K562 (cell line): ENCODE measurements at regions not wholly inside any gene's neighbourhood (a gene's known extent, or its start where the extent isn't known, plus 50 kb on each side); places are given as distances from the start of the nearest gene placed in this dataset.

Source experiments
- ATAC-seq: fragments of 200-7000 bp; cut with Tn5 transposase; 3 replicates; pipeline ENCODE4 v1.9.1; 2020; ENCODE audit warnings: moderate library complexity
- BruUV-seq: library from RNA; stranded (reverse); fragments of 400-500 nt; replicated peaks from 2 replicates; lab custom pipeline; 2021; lab: Mats Ljungman, UMichigan
- CTCF ChIA-PET: fragments of 300-600 bp; formaldehyde crosslinking; extraction: SDS; loops from one replicate; lab custom pipeline; 2021; ENCODE audit warnings: low intra/inter-chr PET ratio; lab: Yijun Ruan, JAX
- POLR2A ChIA-PET: fragments of 300-600, 350-650 bp; sonication (Branson Sonifier 250); formaldehyde crosslinking; extraction: SDS; loops from one replicate; lab custom pipeline; 2021; ENCODE audit warnings: antibody characterized with exemption, inconsistent platforms; lab: Yijun Ruan, JAX
- DNase-seq, 4 experiments: peaks; one replicate each; pipeline versions ENCODE4 v3.0.0 to v3.0.0-alpha.2; 2011 to 2018; ENCODE audit warnings: low spot score in 3 of 4, mixed read lengths in 3 of 4; ENCODE audit errors: extremely low read depth in 1 of 4
- FAIRE-seq: peaks from 2 replicates; lab custom pipeline; 2011; peaks lifted over from hg19 to GRCh38; lab: Jason Lieb, UNC
- H2AFZ ChIP-seq: 2 replicates; pipeline ENCODE4 v1.6.0; 2011; ENCODE audit warnings: low read depth, low read length, control low read depth, inconsistent platforms
- H3K27ac ChIP-seq: fragments of 200-600 bp; 3 replicates; pipeline ENCODE4 v1.8.0; 2011; ENCODE audit warnings: low read depth, mild to moderate bottlenecking, control low read depth, inconsistent platforms, low read length, moderate library complexity, mixed read lengths; ENCODE audit errors: extremely low read depth
- H3K27me3 ChIP-seq, 2 experiments: fragments of 300-600 bp in 1 of 2; 2 replicates in 1 of 2; 3 replicates in 1 of 2; pipeline versions ENCODE4 v1.6.0 to v1.8.0; 2011; ENCODE audit warnings: inconsistent platforms in 2 of 2, low read length in 2 of 2, mild to moderate bottlenecking in 1 of 2, mixed read lengths in 1 of 2, moderate library complexity in 1 of 2; ENCODE audit not compliant: control insufficient read depth in 2 of 2, insufficient read depth in 2 of 2
- H3K36me3 ChIP-seq: fragments of 300-600 bp; 3 replicates; pipeline ENCODE4 v1.8.0; 2011; ENCODE audit warnings: mild to moderate bottlenecking, low read length, inconsistent platforms; ENCODE audit not compliant: control insufficient read depth, insufficient read depth
- H3K4me1 ChIP-seq, 2 experiments: fragments of 200-600 bp in 1 of 2; replicated peaks in 1 of 2; 2 replicates in 1 of 2; 3 replicates in 1 of 2; pipeline versions ENCODE4 v1.5.1 to v1.8.0; 2011; ENCODE audit warnings: inconsistent platforms in 2 of 2, low read length in 2 of 2, mild to moderate bottlenecking in 1 of 2, mixed read lengths in 1 of 2, moderate library complexity in 1 of 2; ENCODE audit not compliant: control insufficient read depth in 2 of 2, insufficient read depth in 2 of 2
- H3K4me2 ChIP-seq: 2 replicates; pipeline ENCODE4 v1.6.1; 2011; ENCODE audit warnings: low read length, control low read depth, inconsistent platforms, mixed read lengths; ENCODE audit not compliant: insufficient read depth
- H3K4me3 ChIP-seq: fragments of 200-600 bp; sonication (generic), shearing (Covaris generic); 2 replicates; pipeline ENCODE4 v1.5.1; 2016; ENCODE audit warnings: control low read depth, inconsistent platforms
- H3K79me2 ChIP-seq: fragments of 200-600 bp; 3 replicates; pipeline ENCODE4 v1.8.0; 2011; ENCODE audit warnings: low read length, inconsistent platforms; ENCODE audit not compliant: control insufficient read depth, insufficient read depth
- H3K9ac ChIP-seq, 2 experiments: 2 replicates each; pipeline versions ENCODE4 v1.6.0 to v1.6.1; 2011; ENCODE audit warnings: low read depth in 2 of 2, low read length in 2 of 2, control low read depth in 1 of 2, inconsistent platforms in 1 of 2, mild to moderate bottlenecking in 1 of 2, mixed read lengths in 1 of 2; ENCODE audit not compliant: insufficient read depth in 1 of 2
- H3K9me1 ChIP-seq: one replicate; pipeline ENCODE4 v1.6.0; 2011; ENCODE audit warnings: inconsistent platforms, mild to moderate bottlenecking, low read length, moderate library complexity; ENCODE audit not compliant: control insufficient read depth, insufficient read depth
- H3K9me3 ChIP-seq: replicated peaks from 2 replicates; pipeline ENCODE4 v1.5.1; 2011; ENCODE audit warnings: low read depth, low read length, inconsistent platforms; ENCODE audit not compliant: control insufficient read depth, insufficient read depth
- H4K20me1 ChIP-seq: replicated peaks from 2 replicates; pipeline ENCODE4 v1.6.1; 2011; ENCODE audit warnings: low read length, inconsistent platforms, mixed read lengths; ENCODE audit not compliant: control insufficient read depth, insufficient read depth
- ARID2 ChIP-seq: fragments of 450-650 bp; IDR thresholded peaks from 2 replicates; pipeline ENCODE4 v1.6.1; 2017; ENCODE audit warnings: antibody characterized with exemption, mild to moderate bottlenecking
- CBFA2T3 ChIP-seq: fragments of 450-650 bp; IDR thresholded peaks from 2 replicates; pipeline ENCODE4 v1.6.1; 2017
- HNRNPLL ChIP-seq: fragments of 200-400 bp; formaldehyde crosslinking; IDR thresholded peaks from 2 replicates; pipeline ENCODE4 v1.6.1; 2017; ENCODE audit warnings: low read length, low read depth, mild to moderate bottlenecking; ENCODE audit not compliant: poor library complexity, severe bottlenecking
- NBN ChIP-seq: fragments of 450-650 bp; IDR thresholded peaks from 2 replicates; pipeline ENCODE4 v1.6.1; 2016; ENCODE audit warnings: low read depth, mild to moderate bottlenecking
- U2AF1 ChIP-seq: fragments of 200-400 bp; formaldehyde crosslinking; optimal IDR thresholded peaks from 2 replicates; pipeline ENCODE3; 2017; ENCODE audit warnings: mild to moderate bottlenecking, low read depth, low read length, moderate library complexity
- ZNF140 ChIP-seq: fragments of 250-450 bp; sonication (Bioruptor Pico); IDR thresholded peaks from 2 replicates; pipeline ENCODE4 v1.8.0; 2021; ENCODE audit warnings: moderate library complexity, mild to moderate bottlenecking, inconsistent platforms
- ZNF695 ChIP-seq: fragments of 450-650 bp; formaldehyde crosslinking; IDR thresholded peaks from 2 replicates; pipeline ENCODE4 v1.4.0; 2020; ENCODE audit warnings: mild to moderate bottlenecking, moderate library complexity
- in situ Hi-C: fragments of 300-500 bp; cut with MboI; formaldehyde crosslinking; loops from 4 replicates; pipeline ENCODE4 v1.15.0; 2018; ENCODE audit warnings: inconsistent platforms, mixed read lengths
- intact Hi-C: fragments of 100-400 bp; cut with micrococcal nuclease; formaldehyde crosslinking; loops from 2 replicates; pipeline ENCODE4 v1.14.2; 2022
- TF ChIP-seq, protein P1 (sequence below): fragments of 450-650 bp; conservative IDR thresholded peaks from 2 replicates; pipeline ENCODE4 v1.6.1; 2016; ENCODE audit warnings: missing genetic modification characterization, low read depth, mild to moderate bottlenecking, control low read depth, missing compliant biosample characterization
- TF ChIP-seq, protein P2 (sequence below): fragments of 450-650 bp; formaldehyde crosslinking; IDR thresholded peaks from 2 replicates; pipeline ENCODE4 v1.4.0; 2020; ENCODE audit warnings: mild to moderate bottlenecking, moderate library complexity
- TF ChIP-seq, protein P3 (sequence below): fragments of 250-450 bp; sonication (Bioruptor Pico); IDR thresholded peaks from 2 replicates; pipeline ENCODE4 v1.5.0; 2021; ENCODE audit warnings: mild to moderate bottlenecking, borderline replicate concordance

DNA sequence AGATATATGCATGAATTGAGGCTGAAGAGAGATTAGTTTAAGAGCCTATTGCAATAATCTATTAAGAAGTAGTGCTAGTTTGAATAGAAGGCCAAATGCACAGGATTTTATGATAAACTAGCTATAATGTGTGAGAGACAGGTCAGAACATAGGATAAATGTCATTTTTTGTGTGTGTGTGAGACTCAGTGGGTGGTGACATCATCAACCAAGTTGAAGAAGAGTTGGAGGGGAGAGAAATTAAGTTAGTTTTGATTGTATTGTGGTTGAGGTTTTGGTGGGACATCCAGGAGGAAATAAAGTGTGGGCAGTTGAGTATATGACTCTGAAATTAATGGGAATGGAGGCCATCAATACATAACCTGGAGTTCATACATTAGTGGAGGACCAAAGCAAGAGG is 320.1 kb upstream of the CWC22 start:
- Histone ChIP-seq H3K4me3 (no peak overlapping the region), H3K36me3 (no peaks in the 10 kb centered on the region), H3K9me3 (no peaks in the 10 kb centered on the region)
- in situ Hi-C loops (loop anchor here (10.0 kb wide), 1 partner anchor 1472 kb away; no protein-coding TSS in a partner anchor), intact Hi-C loops (no loop called here)
- no TSS peak for BruUV-seq
- no peak for ATAC-seq
- TF ChIP-seq, protein P1, sequence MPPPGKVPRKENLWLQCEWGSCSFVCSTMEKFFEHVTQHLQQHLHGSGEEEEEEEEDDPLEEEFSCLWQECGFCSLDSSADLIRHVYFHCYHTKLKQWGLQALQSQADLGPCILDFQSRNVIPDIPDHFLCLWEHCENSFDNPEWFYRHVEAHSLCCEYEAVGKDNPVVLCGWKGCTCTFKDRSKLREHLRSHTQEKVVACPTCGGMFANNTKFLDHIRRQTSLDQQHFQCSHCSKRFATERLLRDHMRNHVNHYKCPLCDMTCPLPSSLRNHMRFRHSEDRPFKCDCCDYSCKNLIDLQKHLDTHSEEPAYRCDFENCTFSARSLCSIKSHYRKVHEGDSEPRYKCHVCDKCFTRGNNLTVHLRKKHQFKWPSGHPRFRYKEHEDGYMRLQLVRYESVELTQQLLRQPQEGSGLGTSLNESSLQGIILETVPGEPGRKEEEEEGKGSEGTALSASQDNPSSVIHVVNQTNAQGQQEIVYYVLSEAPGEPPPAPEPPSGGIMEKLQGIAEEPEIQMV = no peak
- no peak for TF ChIP-seq ARID2
- no peak for TF ChIP-seq U2AF1
- TF ChIP-seq, protein P2, sequence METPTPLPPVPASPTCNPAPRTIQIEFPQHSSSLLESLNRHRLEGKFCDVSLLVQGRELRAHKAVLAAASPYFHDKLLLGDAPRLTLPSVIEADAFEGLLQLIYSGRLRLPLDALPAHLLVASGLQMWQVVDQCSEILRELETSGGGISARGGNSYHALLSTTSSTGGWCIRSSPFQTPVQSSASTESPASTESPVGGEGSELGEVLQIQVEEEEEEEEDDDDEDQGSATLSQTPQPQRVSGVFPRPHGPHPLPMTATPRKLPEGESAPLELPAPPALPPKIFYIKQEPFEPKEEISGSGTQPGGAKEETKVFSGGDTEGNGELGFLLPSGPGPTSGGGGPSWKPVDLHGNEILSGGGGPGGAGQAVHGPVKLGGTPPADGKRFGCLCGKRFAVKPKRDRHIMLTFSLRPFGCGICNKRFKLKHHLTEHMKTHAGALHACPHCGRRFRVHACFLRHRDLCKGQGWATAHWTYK (CRISPR knock-in tag) = no peak
- no peak for TF ChIP-seq ZNF140 (CRISPR knock-in tag)
- no peak for TF ChIP-seq CBFA2T3
- TF ChIP-seq ZNF695 (CRISPR knock-in tag) = no peak
- TF ChIP-seq, protein P3, sequence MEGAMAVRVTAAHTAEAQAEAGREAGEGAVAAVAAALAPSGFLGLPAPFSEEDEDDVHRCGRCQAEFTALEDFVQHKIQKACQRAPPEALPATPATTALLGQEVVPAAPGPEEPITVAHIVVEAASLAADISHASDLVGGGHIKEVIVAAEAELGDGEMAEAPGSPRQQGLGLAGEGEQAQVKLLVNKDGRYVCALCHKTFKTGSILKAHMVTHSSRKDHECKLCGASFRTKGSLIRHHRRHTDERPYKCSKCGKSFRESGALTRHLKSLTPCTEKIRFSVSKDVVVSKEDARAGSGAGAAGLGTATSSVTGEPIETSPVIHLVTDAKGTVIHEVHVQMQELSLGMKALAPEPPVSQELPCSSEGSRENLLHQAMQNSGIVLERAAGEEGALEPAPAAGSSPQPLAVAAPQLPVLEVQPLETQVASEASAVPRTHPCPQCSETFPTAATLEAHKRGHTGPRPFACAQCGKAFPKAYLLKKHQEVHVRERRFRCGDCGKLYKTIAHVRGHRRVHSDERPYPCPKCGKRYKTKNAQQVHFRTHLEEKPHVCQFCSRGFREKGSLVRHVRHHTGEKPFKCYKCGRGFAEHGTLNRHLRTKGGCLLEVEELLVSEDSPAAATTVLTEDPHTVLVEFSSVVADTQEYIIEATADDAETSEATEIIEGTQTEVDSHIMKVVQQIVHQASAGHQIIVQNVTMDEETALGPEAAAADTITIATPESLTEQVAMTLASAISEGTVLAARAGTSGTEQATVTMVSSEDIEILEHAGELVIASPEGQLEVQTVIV (CRISPR knock-in tag) = no peak
- TF ChIP-seq NBN = no peak
- no peak for TF ChIP-seq HNRNPLL
- TF ChIP-seq, all 486 proteins: peak for 0
- Histone ChIP-seq H3K9me1 (no peaks in the 10 kb centered on the region), H2AFZ (no peak overlapping the region), H3K27me3 (no peaks in the 10 kb centered on the region), H3K27ac (no peak overlapping the region), H3K4me1 (no peaks in the 10 kb centered on the region), H4K20me1 (no peaks in the 10 kb centered on the region), H3K79me2 (no peaks in the 10 kb centered on the region), H3K9ac (no peak overlapping the region), H3K4me2 (no peak overlapping the region)
- CTCF ChIA-PET = no interaction called here
- no peak for DNase-seq
- POLR2A ChIA-PET = no interaction called here
- FAIRE-seq = no peak
